Hepatocyte (in vitro differentiated cells): ENCODE measurements at regions not wholly inside any gene's neighbourhood (a gene's known extent, or its start where the extent isn't known, plus 50 kb on each side); places are given as distances from the start of the nearest gene placed in this dataset.

Source experiments
- DNase-seq: peaks from one replicate; pipeline ENCODE4 v3.0.0-alpha.2; 2016; ENCODE audit warnings: low spot score
- H2AFZ ChIP-seq: fragments of 200-600 bp; sonication (generic); 2 replicates; pipeline ENCODE4 v1.6.0; 2016; ENCODE audit warnings: antibody characterized with exemption, mild to moderate bottlenecking
- H3K27ac ChIP-seq: fragments of 200-600 bp; sonication (generic); 2 replicates; pipeline ENCODE4 v1.5.1; 2016; ENCODE audit warnings: mild to moderate bottlenecking
- H3K27me3 ChIP-seq: fragments of 200-600 bp; sonication (generic); 2 replicates; pipeline ENCODE4 v1.6.1; 2016
- H3K36me3 ChIP-seq: fragments of 200-600 bp; sonication (generic); replicated peaks from 2 replicates; pipeline ENCODE4 v1.5.1; 2016; ENCODE audit warnings: low read depth; ENCODE audit not compliant: insufficient read depth
- H3K4me1 ChIP-seq: fragments of 200-600 bp; sonication (generic); 2 replicates; pipeline ENCODE4 v1.5.1; 2016; ENCODE audit warnings: mild to moderate bottlenecking, moderate library complexity; ENCODE audit not compliant: insufficient read depth
- H3K4me2 ChIP-seq: fragments of 200-600 bp; sonication (generic); 2 replicates; pipeline ENCODE4 v1.6.0; 2016
- H3K4me3 ChIP-seq: fragments of 200-600 bp; sonication (generic); 2 replicates; pipeline ENCODE4 v1.5.1; 2016; ENCODE audit warnings: mild to moderate bottlenecking
- H3K79me2 ChIP-seq: fragments of 200-600 bp; sonication (generic); 2 replicates; pipeline ENCODE4 v1.6.0; 2017; ENCODE audit warnings: mild to moderate bottlenecking
- H3K9me2 ChIP-seq: fragments of 200-600 bp; sonication (generic); replicated peaks from 2 replicates; pipeline ENCODE4 v1.6.0; 2017; ENCODE audit warnings: mild to moderate bottlenecking; ENCODE audit not compliant: insufficient read depth
- H3K9me3 ChIP-seq: fragments of 200-600 bp; sonication (generic); 2 replicates; pipeline ENCODE4 v1.5.1; 2016; ENCODE audit warnings: low read depth, mild to moderate bottlenecking
- H4K20me1 ChIP-seq: fragments of 200-600 bp; sonication (generic); 2 replicates; pipeline ENCODE4 v1.6.0; 2016; ENCODE audit warnings: mild to moderate bottlenecking; ENCODE audit not compliant: insufficient read depth, poor library complexity, severe bottlenecking
- CTCF ChIP-seq: fragments of 200-600 bp; sonication (generic); IDR thresholded peaks from 2 replicates; pipeline ENCODE4 v1.5.1; 2016; ENCODE audit warnings: antibody characterized with exemption, mild to moderate bottlenecking; ENCODE audit not compliant: poor library complexity
- EZH2 ChIP-seq: fragments of 200-600 bp; sonication (generic); IDR thresholded peaks from 2 replicates; pipeline ENCODE4 v1.6.1; 2016; ENCODE audit warnings: antibody characterized with exemption, mild to moderate bottlenecking, borderline replicate concordance
- EZH2phosphoT487 ChIP-seq: fragments of 200-600 bp; sonication (generic); IDR thresholded peaks from one replicate; pipeline ENCODE4 v1.6.1; 2018; ENCODE audit warnings: antibody characterized with exemption, mild to moderate bottlenecking, low read depth, moderate library complexity; ENCODE audit not compliant: unreplicated experiment, severe bottlenecking
- WGBS: methylation state at CpG from one replicate; pipeline ENCODE4 v1.1.6; 2016; ENCODE audit warnings: low lambda C conversion rate; ENCODE audit errors: missing lambda C conversion rate; 5-methylcytosine and 5-hydroxymethylcytosine counted together

- no peaks in the 10 kb centered on the region for H3K4me1 ChIP-seq
- TF ChIP-seq CTCF (no peak), EZH2 (no peak), EZH2phosphoT487 (no peak)
- no peaks in the 10 kb centered on the region for H3K36me3 ChIP-seq
- H3K4me3 ChIP-seq, result no peak overlapping the region
- H3K9me2 ChIP-seq, result no peaks in the 10 kb centered on the region
- H4K20me1 ChIP-seq, result no peaks in the 10 kb centered on the region
- H3K4me2 ChIP-seq, result no peak overlapping the region
- WGBS, result 23% methylated on average over 2 of the region's 2 CpGs
- no peak overlapping the region for H3K27ac ChIP-seq
- no peaks in the 10 kb centered on the region for H3K79me2 ChIP-seq
- no peaks in the 10 kb centered on the region for H3K27me3 ChIP-seq
- no peak overlapping the region for H2AFZ ChIP-seq
- H3K9me3 ChIP-seq, result no peaks in the 10 kb centered on the region
- no peak for DNase-seq
These were observed 267.5 kb upstream of the SLC8A1 start for GRCh38 chr2:40719414-40719813.

GRCh38 chr2:40721595-40721994 is 269.7 kb upstream of the SLC8A1 start:
- Histone ChIP-seq H3K9me3 (no peaks in the 10 kb centered on the region), H3K79me2 (no peaks in the 10 kb centered on the region), H3K4me3 (no peak overlapping the region), H2AFZ (no peak overlapping the region), H3K4me1 (no peaks in the 10 kb centered on the region), H3K4me2 (no peak overlapping the region), H3K27me3 (no peaks in the 10 kb centered on the region), H3K27ac (no peak overlapping the region), H3K9me2 (no peaks in the 10 kb centered on the region), H3K36me3 (no peaks in the 10 kb centered on the region), H4K20me1 (no peaks in the 10 kb centered on the region)
- TF ChIP-seq EZH2phosphoT487 (no peak), CTCF (no peak), EZH2 (no peak)
- DNase-seq, result no peak
- whole genome bisulfite sequencing, result 92% methylated on average over 1 of the region's 1 CpG

- DNase-seq, result no peak
- H3K4me2 ChIP-seq, result no peak overlapping the region
- H3K4me1 ChIP-seq, result no peaks in the 10 kb centered on the region
- H3K9me2 ChIP-seq, result no peaks in the 10 kb centered on the region
- H3K27me3 ChIP-seq, result no peaks in the 10 kb centered on the region
- 0% methylated on average over 1 of the region's 1 CpG for WGBS
- no peaks in the 10 kb centered on the region for H3K36me3 ChIP-seq
- H3K9me3 ChIP-seq, result no peaks in the 10 kb centered on the region
- TF ChIP-seq EZH2, result no peak
- TF ChIP-seq EZH2phosphoT487, result no peak
- TF ChIP-seq CTCF, result no peak
- H3K27ac ChIP-seq, result no peak overlapping the region
- H4K20me1 ChIP-seq, result no peaks in the 10 kb centered on the region
- H3K4me3 ChIP-seq, result no peak overlapping the region
- no peaks in the 10 kb centered on the region for H3K79me2 ChIP-seq
- H2AFZ ChIP-seq, result no peak overlapping the region
These were observed 271.3 kb upstream of the SLC8A1 start for GRCh38 chr2:40723194-40723593.

GRCh38 chr2:40725040-40725439 is 273.1 kb upstream of the SLC8A1 start:
- H3K27me3 ChIP-seq, result no peaks in the 10 kb centered on the region
- H3K4me1 ChIP-seq, result no peaks in the 10 kb centered on the region
- no peak overlapping the region for H3K27ac ChIP-seq
- H3K36me3 ChIP-seq, result no peaks in the 10 kb centered on the region
- no peak for DNase-seq
- TF ChIP-seq EZH2phosphoT487 (no peak), CTCF (no peak), EZH2 (no peak)
- no peaks in the 10 kb centered on the region for H3K79me2 ChIP-seq
- no peak overlapping the region for H3K4me2 ChIP-seq
- WGBS, result 78% methylated on average over 3 of the region's 3 CpGs
- no peaks in the 10 kb centered on the region for H3K9me3 ChIP-seq
- no peak overlapping the region for H3K4me3 ChIP-seq
- no peaks in the 10 kb centered on the region for H4K20me1 ChIP-seq
- H2AFZ ChIP-seq, result no peak overlapping the region
- H3K9me2 ChIP-seq, result no peaks in the 10 kb centered on the region
